ENCODE measurements at regions not wholly inside any gene's neighbourhood (a gene's known extent, or its start where the extent isn't known, plus 50 kb on each side); places are given as distances from the start of the nearest gene placed in this dataset.

DNA sequence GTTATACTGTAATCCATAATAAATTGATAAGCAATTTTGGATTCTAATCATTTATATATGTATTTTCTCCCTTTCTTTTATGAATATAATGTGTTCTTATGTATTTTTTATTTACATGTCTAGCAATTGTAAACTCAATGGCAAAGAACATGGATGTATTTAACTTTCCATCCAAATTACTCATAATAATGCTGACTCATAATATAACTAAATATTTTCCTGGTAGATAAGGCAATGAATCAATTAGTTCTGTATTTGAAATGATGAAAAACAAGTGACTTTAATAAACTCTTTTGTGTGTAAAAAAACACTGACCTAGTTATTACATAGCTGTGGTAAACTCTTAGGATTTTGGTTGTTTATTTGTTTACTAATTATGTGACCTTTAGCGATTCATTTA lies 211.2 kb downstream of the DTHD1 start:
- in situ Hi-C loops (cut with MboI; ENCODE audit: low sequenced_read_pairs): no loop called here

DNA sequence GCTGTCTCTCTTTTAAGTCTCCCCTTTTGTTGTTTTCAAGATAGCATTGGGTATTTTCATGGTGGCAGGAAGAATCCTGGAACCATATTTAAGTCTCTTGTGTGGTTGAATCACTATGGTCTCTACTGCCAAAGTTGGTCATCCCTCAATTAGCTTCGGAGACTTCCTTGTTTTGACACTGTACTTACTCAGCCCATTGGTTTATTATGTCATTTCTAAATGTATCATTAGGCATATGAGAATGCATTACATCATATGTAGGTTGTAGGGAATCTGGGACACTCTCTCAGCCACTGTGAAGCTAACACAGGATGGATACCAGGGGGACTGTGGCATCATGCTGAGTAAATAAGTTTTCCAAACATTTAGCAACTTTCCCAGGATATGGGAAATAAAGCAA lies 211.8 kb downstream of the DTHD1 start:
- in situ Hi-C loops (cut with MboI; ENCODE audit: low sequenced_read_pairs): no loop called here

GRCh38 chr4:36494016-36494415 lies 212.6 kb downstream of the DTHD1 start:
- in situ Hi-C loops (cut with MboI; ENCODE audit: low sequenced_read_pairs): no loop called here

GRCh38 chr4:36494747-36495146 lies 213.3 kb downstream of the DTHD1 start:
- in situ Hi-C loops (cut with MboI; ENCODE audit: low sequenced_read_pairs): no loop called here

- in situ Hi-C loops (cut with MboI; ENCODE audit: low sequenced_read_pairs): no loop called here
Observed at GRCh38 chr4:36502350-36502749, 220.9 kb downstream of the DTHD1 start.

GRCh38 chr4:36508394-36508793 lies 227.0 kb downstream of the DTHD1 start:
- in situ Hi-C loops (cut with MboI; ENCODE audit: low sequenced_read_pairs): no loop called here

DNA sequence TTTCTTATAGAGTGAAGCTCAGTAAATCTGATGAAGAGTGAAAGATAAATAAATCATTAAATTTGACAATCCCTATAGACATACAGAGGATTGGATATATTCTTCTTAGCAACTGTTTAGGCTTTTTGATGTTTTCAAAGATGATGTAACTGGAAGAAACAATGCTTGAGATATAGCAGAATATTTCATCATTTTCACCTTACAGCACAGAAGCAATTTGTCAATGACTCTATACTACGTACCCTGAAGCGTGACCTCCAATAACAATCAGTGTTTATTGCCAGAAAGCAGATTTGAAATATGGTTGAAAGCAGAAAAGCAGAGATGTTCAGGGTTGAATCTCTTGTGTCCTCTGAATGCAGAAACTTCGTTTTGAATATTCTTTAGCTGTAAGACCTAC lies 228.4 kb downstream of the DTHD1 start:
- in situ Hi-C loops (cut with MboI; ENCODE audit: low sequenced_read_pairs): no loop called here

DNA sequence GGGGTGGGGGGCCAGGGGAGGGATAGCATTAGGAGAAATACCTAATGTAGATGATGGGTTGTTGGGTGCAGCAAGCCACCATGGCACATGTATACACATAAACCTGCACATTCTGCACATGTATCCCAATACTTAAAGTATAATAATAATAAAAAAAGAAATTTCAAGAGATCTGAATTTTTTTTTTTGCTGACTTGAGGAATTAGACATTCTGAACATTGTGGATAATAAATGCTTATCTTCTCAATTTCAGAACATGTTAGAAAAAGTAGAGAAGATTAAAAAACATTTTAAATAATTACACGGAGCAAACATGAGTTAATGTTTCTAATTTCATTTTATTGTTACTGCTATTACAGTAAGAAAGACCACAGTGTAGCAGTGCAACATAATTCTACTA lies 230.4 kb downstream of the DTHD1 start:
- in situ Hi-C loops (cut with MboI; ENCODE audit: low sequenced_read_pairs): no loop called here

- in situ Hi-C loops (cut with MboI; ENCODE audit: low sequenced_read_pairs): no loop called here
Observed at GRCh38 chr4:36516522-36517095, 235.2 kb downstream of the DTHD1 start.

DNA sequence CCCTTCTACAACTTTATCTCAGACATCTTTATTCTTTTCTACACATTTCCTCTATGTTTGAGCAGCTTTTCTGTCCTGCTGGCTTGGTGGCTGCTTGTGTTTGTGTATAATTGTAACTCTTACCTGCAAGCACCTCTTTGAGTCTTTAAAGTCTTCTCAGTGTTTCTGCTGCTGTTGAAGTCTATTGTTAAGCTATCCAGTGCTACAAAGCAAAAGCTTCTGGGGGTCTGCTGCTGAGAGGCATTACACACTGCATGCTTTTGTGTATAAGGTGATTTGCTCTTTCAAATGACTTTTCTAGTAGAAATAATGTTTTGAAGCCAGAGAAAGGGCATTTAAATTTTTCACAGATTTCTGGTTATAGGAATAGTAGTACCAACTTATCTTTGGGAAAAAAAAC lies 241.8 kb downstream of the DTHD1 start:
- in situ Hi-C loops (cut with MboI; ENCODE audit: low sequenced_read_pairs): no loop called here

DNA sequence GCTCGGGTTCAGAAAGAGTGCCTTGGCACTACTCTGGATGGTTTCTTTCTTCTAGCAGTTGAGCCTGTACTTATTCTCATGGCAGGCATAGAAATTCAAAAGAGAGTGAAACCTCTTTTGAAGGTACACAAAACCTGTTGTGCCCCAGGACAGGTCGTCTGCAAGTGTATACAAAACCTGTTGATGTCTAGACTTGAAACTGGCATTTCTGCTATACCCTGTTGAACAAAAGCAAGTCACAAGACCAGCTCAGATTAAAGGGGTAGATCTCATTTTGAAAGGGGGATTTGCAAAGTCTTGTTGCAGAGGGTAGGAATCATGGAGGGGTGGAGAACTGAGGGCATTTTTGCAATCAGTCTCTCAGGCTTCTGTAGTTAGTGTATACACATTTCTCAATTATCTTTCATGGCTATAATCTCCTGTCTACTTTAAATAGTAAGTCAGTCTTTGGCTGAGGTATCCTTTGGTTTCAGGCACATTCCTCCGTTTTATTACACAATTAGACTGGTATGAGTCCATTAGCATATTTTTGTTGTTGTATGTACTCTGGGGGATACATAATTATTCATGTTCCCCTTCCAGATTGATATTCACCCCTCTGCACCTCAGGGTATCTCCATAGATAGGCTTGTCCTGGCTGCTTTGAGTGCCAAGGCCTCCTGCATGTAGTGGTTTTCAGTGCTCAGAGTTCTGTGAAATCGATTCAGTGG lies 251.4 kb downstream of the DTHD1 start:
- in situ Hi-C loops (cut with MboI; ENCODE audit: low sequenced_read_pairs): no loop called here

- in situ Hi-C loops (cut with MboI; ENCODE audit: low sequenced_read_pairs): no loop called here
Observed at GRCh38 chr4:36533944-36534343, 252.5 kb downstream of the DTHD1 start.

DNA sequence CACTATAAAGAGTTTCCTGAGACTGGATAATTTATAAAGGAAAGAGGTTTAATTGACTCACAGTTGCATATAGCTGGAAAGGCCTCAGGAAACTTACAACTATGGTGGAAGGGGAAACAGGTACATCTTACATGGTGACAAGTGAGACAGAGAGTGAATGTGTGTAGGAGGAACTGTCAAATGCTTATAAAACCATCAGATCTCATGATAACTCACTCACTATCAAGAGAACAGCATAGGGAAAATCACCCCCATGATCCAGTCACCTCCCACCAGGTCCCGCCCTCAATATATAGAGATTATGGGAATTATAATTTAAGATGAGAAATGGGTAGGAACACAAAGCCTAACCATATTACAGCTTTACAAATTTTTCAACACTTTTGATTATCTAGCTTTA lies 266.0 kb downstream of the DTHD1 start:
- in situ Hi-C loops (cut with MboI; ENCODE audit: low sequenced_read_pairs): no loop called here

DNA sequence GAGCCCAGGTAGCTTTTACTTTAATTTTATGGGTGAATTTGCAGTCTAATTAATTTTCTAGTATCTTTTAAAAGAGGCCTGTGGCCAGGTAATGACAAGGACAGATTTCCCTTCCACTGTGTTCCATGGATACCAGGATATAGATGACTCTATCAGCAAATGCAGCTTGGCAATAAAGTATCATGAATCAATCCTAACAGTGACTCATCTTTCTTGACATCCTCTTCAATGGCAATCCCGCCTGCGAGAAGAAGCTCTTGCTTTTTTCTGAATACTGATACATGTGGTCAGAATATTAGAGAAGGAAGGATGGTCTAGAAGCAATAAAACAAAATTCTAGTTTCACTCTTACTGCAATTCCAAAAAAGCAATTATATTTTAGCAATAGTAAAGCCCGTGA lies 267.8 kb downstream of the DTHD1 start:
- in situ Hi-C loops (cut with MboI; ENCODE audit: low sequenced_read_pairs): no loop called here

DNA sequence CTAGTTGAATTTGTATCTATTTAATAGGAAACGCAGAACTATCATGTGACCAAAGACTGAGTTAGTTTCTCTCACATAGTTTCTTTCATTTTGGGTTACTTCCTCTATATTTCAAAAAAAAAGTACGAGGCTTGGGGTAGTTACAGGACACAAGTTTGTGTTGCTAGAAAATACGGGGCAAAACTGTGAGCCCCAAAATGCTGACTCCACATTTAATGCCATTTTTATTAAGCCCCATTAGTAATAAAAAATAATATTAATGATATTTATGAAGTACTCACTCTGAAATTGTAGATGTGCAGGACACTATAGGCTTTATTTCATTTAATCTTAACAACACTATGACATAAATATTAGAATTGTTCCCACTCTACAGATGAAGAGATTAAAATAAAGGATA lies 268.6 kb downstream of the DTHD1 start:
- in situ Hi-C loops (cut with MboI; ENCODE audit: low sequenced_read_pairs): no loop called here

GRCh38 chr4:36551697-36552214 lies 270.3 kb downstream of the DTHD1 start:
- in situ Hi-C loops (cut with MboI; ENCODE audit: low sequenced_read_pairs): no loop called here

- in situ Hi-C loops (cut with MboI; ENCODE audit: low sequenced_read_pairs): no loop called here
Observed at GRCh38 chr4:36553029-36553428, 271.6 kb downstream of the DTHD1 start.

- in situ Hi-C loops (cut with MboI; ENCODE audit: low sequenced_read_pairs): no loop called here
Observed at GRCh38 chr4:36553453-36553852, 272.0 kb downstream of the DTHD1 start.

DNA sequence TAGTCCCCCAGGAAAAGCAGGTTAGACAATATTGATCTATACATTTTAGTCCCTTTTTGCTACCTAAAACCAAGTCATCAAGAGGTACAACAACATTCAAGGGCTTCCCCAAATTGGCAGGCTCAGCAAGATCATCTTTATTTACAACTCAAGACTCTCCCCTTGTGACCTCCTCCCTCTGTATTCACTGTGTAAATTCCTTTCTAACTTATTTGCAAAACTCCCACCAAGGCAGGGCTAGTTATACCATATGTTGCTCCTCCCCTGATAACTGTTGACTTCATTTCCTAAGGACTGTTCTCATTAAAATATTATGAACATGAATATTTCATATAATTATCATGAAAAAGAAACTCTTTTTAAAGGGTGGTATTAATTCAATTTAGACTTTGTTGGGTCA lies 275.6 kb downstream of the DTHD1 start:
- in situ Hi-C loops (cut with MboI; ENCODE audit: low sequenced_read_pairs): no loop called here

DNA sequence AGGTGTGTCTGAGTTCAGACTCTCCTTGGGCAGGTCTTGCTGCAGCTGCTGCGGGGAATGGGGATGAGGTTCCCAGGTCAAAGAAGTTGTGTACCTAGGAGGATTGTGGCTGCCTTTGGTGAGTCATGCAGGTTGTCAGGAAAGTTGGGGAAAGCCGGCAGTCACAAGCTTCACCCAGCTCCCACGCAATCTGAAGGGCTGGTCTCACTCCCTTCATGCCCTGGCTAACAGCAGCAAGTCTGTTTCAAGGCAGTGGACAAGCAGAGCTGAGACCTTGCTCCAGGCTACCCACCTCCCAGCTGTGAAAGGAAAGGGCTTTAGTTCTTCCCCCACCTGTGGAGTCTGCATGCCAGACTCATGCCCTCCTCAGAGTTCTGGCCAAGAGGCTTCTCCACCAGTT lies 287.2 kb downstream of the DTHD1 start:
- in situ Hi-C loops (cut with MboI; ENCODE audit: low sequenced_read_pairs): no loop called here

- in situ Hi-C loops (cut with MboI; ENCODE audit: low sequenced_read_pairs): no loop called here
Observed at GRCh38 chr4:36573441-36573840, 292.0 kb downstream of the DTHD1 start.

DNA sequence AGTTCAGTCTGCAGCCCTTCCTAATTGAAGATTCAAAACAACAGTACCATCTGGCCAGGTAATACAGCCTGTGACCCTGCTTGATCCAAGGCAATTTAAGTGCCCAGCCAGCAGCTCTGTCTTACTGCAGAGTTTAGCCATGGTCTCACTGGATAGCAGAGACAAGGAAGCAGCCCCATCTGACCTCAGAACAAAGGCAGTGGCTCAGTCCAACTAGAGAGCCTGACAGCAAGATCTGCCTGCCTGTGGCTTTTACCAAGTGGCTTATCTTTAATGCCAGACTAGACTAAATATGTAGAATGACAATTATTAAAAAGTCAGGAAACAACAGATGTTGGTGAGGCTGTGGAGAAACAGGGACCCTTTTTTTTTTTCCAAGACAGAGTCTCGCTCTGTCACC lies 293.4 kb downstream of the DTHD1 start:
- in situ Hi-C loops (cut with MboI; ENCODE audit: low sequenced_read_pairs): no loop called here

DNA sequence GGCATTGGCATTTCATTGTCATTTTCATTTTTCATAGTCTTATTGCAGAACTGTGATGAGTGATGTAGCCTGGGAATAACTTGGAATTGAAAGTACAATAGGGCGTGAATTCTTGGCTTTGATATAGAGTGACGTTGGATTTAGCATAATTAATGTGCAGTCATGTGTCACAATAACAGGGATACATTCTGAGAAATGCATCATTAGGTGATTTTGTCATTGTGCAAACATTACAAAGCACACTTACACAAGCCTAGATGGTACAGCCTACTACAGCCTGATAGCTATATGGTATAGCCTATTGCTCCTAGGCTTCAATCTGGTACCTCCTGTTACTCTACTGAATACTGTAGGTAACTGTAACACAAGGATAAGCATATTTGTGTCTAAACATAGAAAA lies 300.8 kb downstream of the DTHD1 start:
- in situ Hi-C loops (cut with MboI; ENCODE audit: low sequenced_read_pairs): no loop called here
